WTC11 (cell line): ENCODE measurements at regions not wholly inside any gene's neighbourhood (a gene's known extent, or its start where the extent isn't known, plus 50 kb on each side); places are given as distances from the start of the nearest gene placed in this dataset.

ENCODE experiments used
- ATAC-seq: fragments of 200-7000 bp; cut with Tn5 transposase; 2 replicates; pipeline ENCODE4 v1.10.0; 2021; ENCODE audit warnings: mild to moderate bottlenecking, moderate library complexity
- CTCF ChIA-PET: fragments of 300-600 bp; sonication (Branson Sonifier 250); formaldehyde crosslinking; loops from one replicate; lab custom pipeline; 2021; ENCODE audit warnings: antibody characterized with exemption; lab: Charles Lee
- POLR2A ChIA-PET: fragments of 350-600 bp; sonication (Branson Sonifier 250); formaldehyde crosslinking; loops from one replicate; lab custom pipeline; 2021; ENCODE audit warnings: antibody characterized with exemption; lab: Charles Lee
- DNase-seq: peaks from one replicate; pipeline ENCODE4 v3.0.0; 2021; ENCODE audit warnings: low spot score
- H3K27ac Mint-ChIP-seq: 2 replicates; pipeline ENCODE4 v1.8.0; 2021; ENCODE audit warnings: mixed read lengths
- H3K27me3 Mint-ChIP-seq: 2 replicates; pipeline ENCODE4 v1.8.0; 2021; ENCODE audit warnings: low read depth, mild to moderate bottlenecking, moderate library complexity, mixed read lengths
- H3K36me3 Mint-ChIP-seq: 2 replicates; pipeline ENCODE4 v1.8.0; 2021; ENCODE audit warnings: mixed read lengths
- H3K4me1 Mint-ChIP-seq: 2 replicates; pipeline ENCODE4 v1.8.0; 2022; ENCODE audit warnings: mixed read lengths
- H3K4me3 Mint-ChIP-seq: 2 replicates; pipeline ENCODE4 v1.8.0; 2021; ENCODE audit warnings: mild to moderate bottlenecking, moderate library complexity, mixed read lengths
- H3K9me3 Mint-ChIP-seq: 2 replicates; pipeline ENCODE4 v1.8.0; 2021; ENCODE audit warnings: mixed read lengths
- AR ChIP-seq: fragments of 250-450 bp; sonication (Bioruptor Pico); IDR thresholded peaks from 2 replicates; pipeline ENCODE4 v1.9.0; 2021; ENCODE audit warnings: mild to moderate bottlenecking
- ATF2 ChIP-seq: sonication (generic); formaldehyde crosslinking; IDR thresholded peaks from 2 replicates; pipeline ENCODE4 v1.8.1; 2022; ENCODE audit warnings: low read depth, missing genetic modification reagents, borderline replicate concordance
- ATF3 ChIP-seq: sonication (generic); formaldehyde crosslinking; conservative IDR thresholded peaks from 2 replicates; pipeline ENCODE4 v1.8.1; 2022; ENCODE audit warnings: mild to moderate bottlenecking, missing genetic modification reagents
- E2F4 ChIP-seq: sonication (generic); formaldehyde crosslinking; IDR thresholded peaks from 2 replicates; pipeline ENCODE4 v1.8.1; 2022; ENCODE audit warnings: low read depth, mild to moderate bottlenecking, moderate library complexity, missing genetic modification reagents, borderline replicate concordance
- GABPB1 ChIP-seq: sonication (generic); formaldehyde crosslinking; IDR thresholded peaks from 2 replicates; pipeline ENCODE4 v1.8.1; 2023; ENCODE audit warnings: mild to moderate bottlenecking, missing genetic modification reagents
- MAX ChIP-seq: sonication (generic); formaldehyde crosslinking; IDR thresholded peaks from 2 replicates; pipeline ENCODE4 v1.8.0; 2022; ENCODE audit warnings: mild to moderate bottlenecking, missing genetic modification reagents
- MLX ChIP-seq: sonication (generic); formaldehyde crosslinking; IDR thresholded peaks from 2 replicates; pipeline ENCODE4 v1.8.1; 2023; ENCODE audit warnings: mild to moderate bottlenecking, missing genetic modification reagents, moderate library complexity
- NFE2L1 ChIP-seq: sonication (generic); formaldehyde crosslinking; IDR thresholded peaks from 2 replicates; pipeline ENCODE4 v1.8.1; 2023; ENCODE audit warnings: missing genetic modification reagents
- NFYB ChIP-seq: sonication (generic); formaldehyde crosslinking; conservative IDR thresholded peaks from 2 replicates; pipeline ENCODE4 v1.8.0; 2022; ENCODE audit warnings: low read depth, missing genetic modification reagents
- ZBTB43 ChIP-seq: sonication (generic); formaldehyde crosslinking; IDR thresholded peaks from 2 replicates; pipeline ENCODE4 v1.8.1; 2023; ENCODE audit warnings: mild to moderate bottlenecking, missing genetic modification reagents
- ZNF219 ChIP-seq: sonication (generic); formaldehyde crosslinking; IDR thresholded peaks from 2 replicates; pipeline ENCODE4 v1.8.0; 2023; ENCODE audit warnings: missing genetic modification reagents, mild to moderate bottlenecking, borderline replicate concordance
- ZNF425 ChIP-seq: fragments of 250-450 bp; sonication (Bioruptor Pico); conservative IDR thresholded peaks from 2 replicates; pipeline ENCODE4 v1.9.0; 2021; ENCODE audit warnings: mild to moderate bottlenecking
- ZNF671 ChIP-seq: fragments of 250-450 bp; sonication (Bioruptor Pico); IDR thresholded peaks from 2 replicates; pipeline ENCODE4 v1.8.0; 2021; ENCODE audit warnings: mild to moderate bottlenecking

GRCh38 chr12:84085046-84085445, 827.6 kb downstream of the SLC6A15 start:
- H3K36me3 Mint-ChIP-seq = no peaks in the 10 kb centered on the region
- no peak for ATAC-seq

More at GRCh38 chr12:84085046-84085445, 827.6 kb downstream of the SLC6A15 start:
- no peaks in the 10 kb centered on the region for H3K9me3 Mint-ChIP-seq
- H3K27ac Mint-ChIP-seq = no peak overlapping the region
- TF ChIP-seq NFE2L1 (CRISPR knock-in tag) (no peak), GABPB1 (CRISPR knock-in tag) (no peak), MLX (no peak), ATF2 (CRISPR knock-in tag) (no peak), MAX (no peak), NFYB (no peak), ZNF671 (CRISPR knock-in tag) (no peak), ATF3 (no peak), ZNF219 (CRISPR knock-in tag) (no peak), AR (CRISPR knock-in tag) (no peak), ZNF425 (no peak), ZBTB43 (CRISPR knock-in tag) (no peak), E2F4 (CRISPR knock-in tag) (no peak)
- no peak overlapping the region for H3K4me3 Mint-ChIP-seq
- ChIA-PET POLR2A (no interaction called here), CTCF (no interaction called here)
- no peaks in the 10 kb centered on the region for H3K27me3 Mint-ChIP-seq
- DNase-seq = no peak
- H3K4me1 Mint-ChIP-seq = no peaks in the 10 kb centered on the region
